Activated CD4-positive, alpha-beta T cell treated with anti-CD3 and anti-CD28 coated beads, Interleukin-2, amount 50 U/mL, for 16 hours (primary cell): ENCODE measurements at regions not wholly inside any gene's neighbourhood (a gene's known extent, or its start where the extent isn't known, plus 50 kb on each side); places are given as distances from the start of the nearest gene placed in this dataset.

Experiments used
- DNase-seq: peaks from one replicate; pipeline ENCODE4 v3.0.0-alpha.2; 2020

- no peak for DNase-seq
Measured at GRCh38 chr11:16430674-16431073, 74.3 kb upstream of the SOX6 start.

- no peak for DNase-seq
Measured at GRCh38 chr11:16421826-16422225, 65.5 kb upstream of the SOX6 start.

- no peak for DNase-seq
Measured at GRCh38 chr11:16418428-16419097, 62.2 kb upstream of the SOX6 start.

- DNase-seq = no peak
Measured at GRCh38 chr11:16412525-16413172, 56.3 kb upstream of the SOX6 start.

- DNase-seq = no peak
Measured at GRCh38 chr11:16410479-16410878, 54.1 kb upstream of the SOX6 start.

GRCh38 chr11:16408619-16409018 lies 52.3 kb upstream of the SOX6 start:
- DNase-seq = no peak

GRCh38 chr11:16406226-16406625 lies 49.9 kb upstream of the SOX6 start:
- no peak for DNase-seq
